OCI-LY3 (cell line): ENCODE measurements at regions not wholly inside any gene's neighbourhood (a gene's known extent, or its start where the extent isn't known, plus 50 kb on each side); places are given as distances from the start of the nearest gene placed in this dataset.

Source experiments
- CTCF ChIP-seq: fragments of 200-600, 300-600 bp; sonication (generic); IDR thresholded peaks from 2 replicates; pipeline ENCODE4 v1.5.1; 2014; ENCODE audit warnings: antibody characterized with exemption, low read length, low read depth
- EZH2phosphoT487 ChIP-seq: fragments of 200-600 bp; shearing (Covaris generic); IDR thresholded peaks from 2 replicates; pipeline ENCODE4 v1.6.1; 2018; ENCODE audit warnings: antibody characterized with exemption, mixed run types, low read depth

- TF ChIP-seq CTCF: no peak
- no peak for TF ChIP-seq EZH2phosphoT487
These were observed 122.4 kb downstream of the BASP1 start for GRCh38 chr5:17339841-17340240.
